ENCODE measurements at regions not wholly inside any gene's neighbourhood (a gene's known extent, or its start where the extent isn't known, plus 50 kb on each side); places are given as distances from the start of the nearest gene placed in this dataset.

- TF ChIP-seq OSR1 (CRISPR knock-in tag; IDR thresholded peaks at IDR 0.05) = no peak
- TF ChIP-seq PATZ1 (CRISPR knock-in tag; IDR thresholded peaks at IDR 0.05; ENCODE audit: borderline replicate concordance) = no peak
- TF ChIP-seq, protein P1, sequence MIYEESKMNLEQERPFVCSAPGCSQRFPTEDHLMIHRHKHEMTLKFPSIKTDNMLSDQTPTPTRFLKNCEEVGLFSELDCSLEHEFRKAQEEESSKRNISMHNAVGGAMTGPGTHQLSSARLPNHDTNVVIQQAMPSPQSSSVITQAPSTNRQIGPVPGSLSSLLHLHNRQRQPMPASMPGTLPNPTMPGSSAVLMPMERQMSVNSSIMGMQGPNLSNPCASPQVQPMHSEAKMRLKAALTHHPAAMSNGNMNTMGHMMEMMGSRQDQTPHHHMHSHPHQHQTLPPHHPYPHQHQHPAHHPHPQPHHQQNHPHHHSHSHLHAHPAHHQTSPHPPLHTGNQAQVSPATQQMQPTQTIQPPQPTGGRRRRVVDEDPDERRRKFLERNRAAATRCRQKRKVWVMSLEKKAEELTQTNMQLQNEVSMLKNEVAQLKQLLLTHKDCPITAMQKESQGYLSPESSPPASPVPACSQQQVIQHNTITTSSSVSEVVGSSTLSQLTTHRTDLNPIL (CRISPR knock-in tag; IDR thresholded peaks at IDR 0.05; ENCODE audit: low read depth) = no peak
- TF ChIP-seq ARNTL (CRISPR knock-in tag; IDR thresholded peaks at IDR 0.05; ENCODE audit: borderline replicate concordance, low read depth) = no peak
- TF ChIP-seq BACH2 (CRISPR knock-in tag; IDR thresholded peaks at IDR 0.05; ENCODE audit: borderline replicate concordance) = no peak
Measured at GRCh38 chr1:29985606-29985945, 737.8 kb downstream of the MATN1 start.
